A549 (cell line): ENCODE measurements at regions not wholly inside any gene's neighbourhood (a gene's known extent, or its start where the extent isn't known, plus 50 kb on each side); places are given as distances from the start of the nearest gene placed in this dataset.

Source experiments
- ATAC-seq, 2 experiments: fragments of 200-7000 bp in 1 of 2; fragments of >200 bp in 1 of 2; cut with Nextera tagmentation in 1 of 2; cut with Tn5 transposase in 1 of 2; 3 replicates each; pipeline versions ENCODE4 v1.8.0 to v1.9.1; 2018 to 2020; ENCODE audit warnings: mild to moderate bottlenecking in 1 of 2, moderate library complexity in 1 of 2
- CTCF ChIA-PET: fragments of 300-600 bp; sonication (Branson Sonifier 250); formaldehyde crosslinking; extraction: SDS; loops from one replicate; lab custom pipeline; 2021; ENCODE audit warnings: antibody characterized with exemption, inconsistent platforms; lab: Yijun Ruan, JAX
- POLR2A ChIA-PET: fragments of 350-600 bp; formaldehyde crosslinking; extraction: SDS; loops from one replicate; lab custom pipeline; 2021; ENCODE audit warnings: antibody characterized with exemption, inconsistent platforms; lab: Yijun Ruan, JAX
- DNase-seq, 2 experiments: peaks; one replicate each; pipeline versions ENCODE4 v3.0.0 to v3.0.0-alpha.2; 2011 to 2016; ENCODE audit warnings: low read depth in 1 of 2, low spot score in 1 of 2
- FAIRE-seq: peaks from 2 replicates; lab custom pipeline; 2011; peaks lifted over from hg19 to GRCh38; lab: Jason Lieb, UNC
- H3K27ac ChIP-seq, 2 experiments: fragments of >200 bp; sonication (Bioruptor Twin); formaldehyde crosslinking; 3 replicates each; pipeline ENCODE4 v1.5.1; 2016 to 2017
- H3K4me1 ChIP-seq: fragments of >200 bp; sonication (Bioruptor Twin); formaldehyde crosslinking; 3 replicates; pipeline ENCODE4 v1.6.1; 2016
- H3K4me2 ChIP-seq: fragments of >200 bp; sonication (Bioruptor Twin); formaldehyde crosslinking; 3 replicates; pipeline ENCODE4 v1.6.1; 2016
- H3K4me3 ChIP-seq: fragments of >200 bp; sonication (Bioruptor Twin); formaldehyde crosslinking; 3 replicates; pipeline ENCODE4 v1.5.1; 2016
- H3K9me3 ChIP-seq: fragments of >200 bp; sonication (Bioruptor Twin); formaldehyde crosslinking; 3 replicates; pipeline ENCODE4 v1.6.1; 2016
- CBX2 ChIP-seq: fragments of 200-600 bp; sonication (generic); IDR thresholded peaks from 2 replicates; pipeline ENCODE4 v1.6.1; 2016; ENCODE audit warnings: low read depth, mild to moderate bottlenecking, borderline replicate concordance
- CBX8 ChIP-seq: fragments of 200-600 bp; sonication (generic); IDR thresholded peaks from 2 replicates; pipeline ENCODE4 v1.6.1; 2016
- CEBPB ChIP-seq, 2 experiments: fragments of >200 bp in 1 of 2; sonication (Bioruptor Twin) in 1 of 2; formaldehyde crosslinking in 1 of 2; IDR thresholded peaks; 2 replicates each; pipeline ENCODE4 v1.6.1; 2012 to 2016
- EHF ChIP-seq: fragments of 250-450 bp; sonication (Bioruptor Pico); IDR thresholded peaks from 2 replicates; pipeline ENCODE4 v1.5.0; 2020; ENCODE audit warnings: mild to moderate bottlenecking
- EHMT2 ChIP-seq: fragments of 200-600 bp; sonication (generic); IDR thresholded peaks from 2 replicates; pipeline ENCODE4 v1.6.1; 2016; ENCODE audit warnings: antibody characterized with exemption, low read depth, mild to moderate bottlenecking, moderate library complexity
- EP300 ChIP-seq, 2 experiments: fragments of >200 bp; sonication (Bioruptor Twin); formaldehyde crosslinking; IDR thresholded peaks; 2 replicates in 1 of 2; 3 replicates in 1 of 2; pipeline ENCODE4 v1.6.1; 2016 to 2017
- FOSL2 ChIP-seq, 2 experiments: fragments of 450-650 bp in 1 of 2; fragments of >200 bp in 1 of 2; sonication (Bioruptor Twin) in 1 of 2; formaldehyde crosslinking; IDR thresholded peaks; 2 replicates each; pipeline versions ENCODE4 v1.5.0 to v1.6.1; 2016 to 2020; ENCODE audit warnings: mild to moderate bottlenecking in 1 of 2, moderate library complexity in 1 of 2
- HOXB5 ChIP-seq: fragments of 250-450 bp; sonication (Bioruptor Pico); IDR thresholded peaks from 2 replicates; pipeline ENCODE4 v1.5.0; 2020; ENCODE audit warnings: mild to moderate bottlenecking, moderate library complexity
- JUNB ChIP-seq: fragments of >200 bp; sonication (Bioruptor Twin); formaldehyde crosslinking; IDR thresholded peaks from 2 replicates; pipeline ENCODE4 v1.6.1; 2016
- KDM1A ChIP-seq: fragments of 200-600 bp; sonication (generic); IDR thresholded peaks from 2 replicates; pipeline ENCODE4 v1.6.1; 2016; ENCODE audit warnings: low read depth, mild to moderate bottlenecking
- KDM5A ChIP-seq: fragments of 200-600 bp; sonication (generic); IDR thresholded peaks from 2 replicates; pipeline ENCODE4 v1.6.1; 2016; ENCODE audit warnings: antibody characterized with exemption, mild to moderate bottlenecking
- MAFK ChIP-seq: fragments of 450-650 bp; IDR thresholded peaks from 2 replicates; pipeline ENCODE4 v1.6.1; 2014; ENCODE audit not compliant: partially characterized antibody
- MAZ ChIP-seq: fragments of 150-350 bp; IDR thresholded peaks from 2 replicates; pipeline ENCODE4 v1.6.1; 2014; ENCODE audit warnings: antibody characterized with exemption, low read depth, low read length, borderline replicate concordance
- MYC ChIP-seq: IDR thresholded peaks from 2 replicates; pipeline ENCODE4 v1.6.1; 2012; ENCODE audit warnings: mild to moderate bottlenecking, inconsistent platforms, low read length, improper control_type of control experiment, borderline replicate concordance
- NFE2L2 ChIP-seq: fragments of 150-350 bp; conservative IDR thresholded peaks from 2 replicates; pipeline ENCODE4 v1.6.1; 2014; ENCODE audit warnings: low read length
- PBX3 ChIP-seq: IDR thresholded peaks from 2 replicates; pipeline ENCODE4 v1.6.1; 2012
- POLR2AphosphoS2 ChIP-seq: conservative IDR thresholded peaks from 2 replicates; pipeline ENCODE4 v1.6.1; 2012; ENCODE audit warnings: low read length, improper control_type of control experiment, inconsistent platforms
- TFCP2L1 ChIP-seq: fragments of 250-450 bp; sonication (Bioruptor Pico); IDR thresholded peaks from 2 replicates; pipeline ENCODE4 v1.5.0; 2021; ENCODE audit warnings: mild to moderate bottlenecking
- ZC3H11A ChIP-seq: fragments of 450-650 bp; IDR thresholded peaks from 2 replicates; pipeline ENCODE4 v1.6.1; 2014; ENCODE audit warnings: antibody characterized with exemption, mild to moderate bottlenecking
- ZFP36 ChIP-seq: fragments of 450-650 bp; IDR thresholded peaks from 2 replicates; pipeline ENCODE4 v1.6.1; 2014; ENCODE audit warnings: borderline replicate concordance; ENCODE audit not compliant: partially characterized antibody
- ZSCAN20 ChIP-seq: fragments of 250-450 bp; sonication (Bioruptor Pico); IDR thresholded peaks from 2 replicates; pipeline ENCODE4 v1.8.0; 2022; ENCODE audit warnings: mild to moderate bottlenecking, moderate library complexity
- WGBS: methylation state at CpG from one replicate; pipeline ENCODE4 v1.1.6; 2017; ENCODE audit errors: missing lambda C conversion rate; 5-methylcytosine and 5-hydroxymethylcytosine counted together
- TF ChIP-seq, protein P1 (sequence below): fragments of >200 bp; sonication (Bioruptor Twin); formaldehyde crosslinking; IDR thresholded peaks from 3 replicates; pipeline ENCODE4 v1.5.1; 2016
- TF ChIP-seq, protein P2 (sequence below): fragments of 450-650 bp; IDR thresholded peaks from 2 replicates; pipeline ENCODE4 v1.6.1; 2014; ENCODE audit warnings: antibody characterized with exemption
- TF ChIP-seq, protein P3 (sequence below): fragments of >200 bp; sonication (Bioruptor Twin); formaldehyde crosslinking; IDR thresholded peaks from 3 replicates; pipeline ENCODE4 v1.6.1; 2016
- TF ChIP-seq, protein P4 (sequence below): IDR thresholded peaks from 2 replicates; pipeline ENCODE4 v1.6.1; 2012; ENCODE audit warnings: low read depth, borderline replicate concordance

DNA sequence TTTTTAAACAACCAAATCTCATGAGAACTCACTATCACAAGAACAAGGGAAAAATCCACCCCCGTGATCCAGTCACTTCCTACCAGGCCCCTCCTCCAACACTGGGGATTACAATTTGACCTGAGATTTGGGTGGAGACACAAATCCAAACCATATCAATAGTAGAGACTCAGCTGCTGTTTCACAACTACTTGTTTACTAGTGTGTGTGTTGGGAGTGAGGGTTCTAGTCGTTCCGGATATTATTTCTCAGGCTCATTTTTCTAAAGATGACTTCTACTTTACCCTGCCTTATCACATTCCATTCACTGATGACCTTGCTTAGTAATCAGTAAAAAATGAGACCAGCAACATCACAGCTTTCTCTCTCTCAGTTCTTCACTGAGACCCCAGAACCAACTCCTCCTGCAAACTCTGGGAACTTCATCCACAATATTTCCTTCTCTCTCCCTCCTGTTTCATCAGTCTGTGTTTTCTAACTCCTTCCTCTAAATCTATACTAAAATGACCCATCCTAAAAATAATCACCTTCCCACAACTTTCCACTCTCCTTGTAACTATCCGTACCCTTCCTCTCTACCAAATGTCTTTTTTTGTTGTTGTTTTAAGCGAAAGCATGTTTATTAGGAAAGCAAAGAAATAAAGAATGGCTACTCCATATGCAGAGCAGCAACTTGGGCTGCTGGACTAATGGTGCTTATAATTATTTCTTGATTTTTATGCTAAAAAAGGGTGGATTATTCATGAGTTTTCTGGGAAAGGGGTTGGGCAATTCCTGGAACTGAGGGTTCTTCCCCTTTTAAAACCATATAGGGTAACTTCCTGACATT lies 121.5 kb upstream of the SPRY4 start:
- DNase-seq (peak in 1 of 2 experiments; percentile 38), ATAC-seq (peak; percentile 24 to 72; a peak in 3 of 6 replicates), FAIRE-seq (peak; percentile 51)
- H3K4me2 ChIP-seq = peak overlapping the region; percentile 54
- peak; percentile 27; the same call in 1 of the 2 replicates for TF ChIP-seq JUNB
- peak in 1 of 2 experiments; percentile 41; a peak in 1 of 4 replicates for TF ChIP-seq CEBPB (IDR thresholded peaks at IDR 0.05)
- TF ChIP-seq FOSL2 (IDR thresholded peaks at IDR 0.05) = no peak
- 0 out of 2 replicates have a peak, but pooled peaks have one; percentile 12 for TF ChIP-seq FOSL2 (CRISPR knock-in tag; IDR thresholded peaks at IDR 0.05)
- TF ChIP-seq HOXB5 (CRISPR knock-in tag) = no peak
- TF ChIP-seq TFCP2L1 (CRISPR knock-in tag) = no peak
- TF ChIP-seq MAZ = no peak
- WGBS = 46% methylated on average over 5 of the region's 5 CpGs
- H3K9me3 ChIP-seq = peaks cover 6% of the 10 kb centered on the region
- H3K27ac ChIP-seq = peak overlapping the region; percentile 8 to 45; a peak in 3 of 6 replicates
- H3K4me1 ChIP-seq = peaks cover 13% of the 10 kb centered on the region
- ChIA-PET POLR2A (no interaction called here), CTCF (no interaction called here)
- H3K4me3 ChIP-seq = no peak overlapping the region

GRCh38 chr5:142445266-142445665 lies 120.4 kb upstream of the SPRY4 start:
- no peak for TF ChIP-seq EHMT2
- TF ChIP-seq, protein P1, sequence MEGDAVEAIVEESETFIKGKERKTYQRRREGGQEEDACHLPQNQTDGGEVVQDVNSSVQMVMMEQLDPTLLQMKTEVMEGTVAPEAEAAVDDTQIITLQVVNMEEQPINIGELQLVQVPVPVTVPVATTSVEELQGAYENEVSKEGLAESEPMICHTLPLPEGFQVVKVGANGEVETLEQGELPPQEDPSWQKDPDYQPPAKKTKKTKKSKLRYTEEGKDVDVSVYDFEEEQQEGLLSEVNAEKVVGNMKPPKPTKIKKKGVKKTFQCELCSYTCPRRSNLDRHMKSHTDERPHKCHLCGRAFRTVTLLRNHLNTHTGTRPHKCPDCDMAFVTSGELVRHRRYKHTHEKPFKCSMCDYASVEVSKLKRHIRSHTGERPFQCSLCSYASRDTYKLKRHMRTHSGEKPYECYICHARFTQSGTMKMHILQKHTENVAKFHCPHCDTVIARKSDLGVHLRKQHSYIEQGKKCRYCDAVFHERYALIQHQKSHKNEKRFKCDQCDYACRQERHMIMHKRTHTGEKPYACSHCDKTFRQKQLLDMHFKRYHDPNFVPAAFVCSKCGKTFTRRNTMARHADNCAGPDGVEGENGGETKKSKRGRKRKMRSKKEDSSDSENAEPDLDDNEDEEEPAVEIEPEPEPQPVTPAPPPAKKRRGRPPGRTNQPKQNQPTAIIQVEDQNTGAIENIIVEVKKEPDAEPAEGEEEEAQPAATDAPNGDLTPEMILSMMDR = no peak
- TF ChIP-seq CBX8 = no peak
- TF ChIP-seq, protein P2, sequence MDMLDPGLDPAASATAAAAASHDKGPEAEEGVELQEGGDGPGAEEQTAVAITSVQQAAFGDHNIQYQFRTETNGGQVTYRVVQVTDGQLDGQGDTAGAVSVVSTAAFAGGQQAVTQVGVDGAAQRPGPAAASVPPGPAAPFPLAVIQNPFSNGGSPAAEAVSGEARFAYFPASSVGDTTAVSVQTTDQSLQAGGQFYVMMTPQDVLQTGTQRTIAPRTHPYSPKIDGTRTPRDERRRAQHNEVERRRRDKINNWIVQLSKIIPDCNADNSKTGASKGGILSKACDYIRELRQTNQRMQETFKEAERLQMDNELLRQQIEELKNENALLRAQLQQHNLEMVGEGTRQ = no peak
- no peak for TF ChIP-seq POLR2AphosphoS2
- TF ChIP-seq MAFK = peak; percentile 14
- TF ChIP-seq FOSL2 (IDR thresholded peaks at IDR 0.05) = no peak
- TF ChIP-seq FOSL2 (CRISPR knock-in tag; IDR thresholded peaks at IDR 0.05) = no peak
- ATAC-seq = no peak
- H3K4me2 ChIP-seq = no peak overlapping the region

GRCh38 chr5:142441616-142442015 lies 116.8 kb upstream of the SPRY4 start:
- H3K4me2 ChIP-seq = no peak overlapping the region
- FAIRE-seq = no peak
- peaks cover 12% of the 10 kb centered on the region for H3K4me1 ChIP-seq
- no peak overlapping the region for H3K4me3 ChIP-seq
- DNase-seq = no peak
- no peaks in the 10 kb centered on the region for H3K9me3 ChIP-seq
- 87% methylated on average over 12 of the region's 12 CpGs for WGBS
- CTCF ChIA-PET = interaction anchor here (0.6 kb wide), 1 partner anchor 252 kb away, joined by 3 read pairs; no protein-coding TSS in a partner anchor
- POLR2A ChIA-PET = no interaction called here
- H3K27ac ChIP-seq = no peak overlapping the region
- TF ChIP-seq ZFP36 (no peak), EP300 (IDR thresholded peaks at IDR 0.05) (no peak), CBX8 (no peak), NFE2L2 (no peak), PBX3 (no peak), KDM1A (no peak), CEBPB (IDR thresholded peaks at IDR 0.05) (no peak), HOXB5 (CRISPR knock-in tag) (no peak), MYC (no peak), EHF (no peak), POLR2AphosphoS2 (no peak), ZSCAN20 (no peak), JUNB (no peak), EHMT2 (no peak), MAZ (no peak), ZC3H11A (no peak), CBX2 (no peak), KDM5A (no peak)
- TF ChIP-seq, protein P3, sequence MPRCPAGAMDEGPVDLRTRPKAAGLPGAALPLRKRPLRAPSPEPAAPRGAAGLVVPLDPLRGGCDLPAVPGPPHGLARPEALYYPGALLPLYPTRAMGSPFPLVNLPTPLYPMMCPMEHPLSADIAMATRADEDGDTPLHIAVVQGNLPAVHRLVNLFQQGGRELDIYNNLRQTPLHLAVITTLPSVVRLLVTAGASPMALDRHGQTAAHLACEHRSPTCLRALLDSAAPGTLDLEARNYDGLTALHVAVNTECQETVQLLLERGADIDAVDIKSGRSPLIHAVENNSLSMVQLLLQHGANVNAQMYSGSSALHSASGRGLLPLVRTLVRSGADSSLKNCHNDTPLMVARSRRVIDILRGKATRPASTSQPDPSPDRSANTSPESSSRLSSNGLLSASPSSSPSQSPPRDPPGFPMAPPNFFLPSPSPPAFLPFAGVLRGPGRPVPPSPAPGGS = no peak
- TF ChIP-seq, protein P4, sequence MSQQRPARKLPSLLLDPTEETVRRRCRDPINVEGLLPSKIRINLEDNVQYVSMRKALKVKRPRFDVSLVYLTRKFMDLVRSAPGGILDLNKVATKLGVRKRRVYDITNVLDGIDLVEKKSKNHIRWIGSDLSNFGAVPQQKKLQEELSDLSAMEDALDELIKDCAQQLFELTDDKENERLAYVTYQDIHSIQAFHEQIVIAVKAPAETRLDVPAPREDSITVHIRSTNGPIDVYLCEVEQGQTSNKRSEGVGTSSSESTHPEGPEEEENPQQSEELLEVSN = no peak
- TF ChIP-seq, all 56 proteins: peak for 0
- ATAC-seq = no peak

More at GRCh38 chr5:142445266-142445665, 120.4 kb upstream of the SPRY4 start:
- peaks cover 13% of the 10 kb centered on the region for H3K4me1 ChIP-seq
- H3K4me3 ChIP-seq = no peak overlapping the region
- no peak for FAIRE-seq
- peaks cover 3% of the 10 kb centered on the region for H3K9me3 ChIP-seq
- ChIA-PET CTCF (interaction anchor here (1.2 kb wide), 1 partner anchor 11 kb away, joined by 3 read pairs; no protein-coding TSS in a partner anchor), POLR2A (no interaction called here)
- 92% methylated on average over 5 of the region's 5 CpGs for WGBS
- H3K27ac ChIP-seq = peak overlapping the region in 1 of 2 experiments; percentile 45; a peak in 2 of 6 replicates
- DNase-seq = no peak
